GM06990 (cell line): ENCODE measurements at regions not wholly inside any gene's neighbourhood (a gene's known extent, or its start where the extent isn't known, plus 50 kb on each side); places are given as distances from the start of the nearest gene placed in this dataset.

ENCODE experiments used
- DNase-seq: peaks from one replicate; pipeline ENCODE4 v3.0.0-alpha.2; 2011; ENCODE audit not compliant: insufficient read length; ENCODE audit errors: extremely low read depth
- H3K27me3 ChIP-seq: replicated peaks from 2 replicates; pipeline ENCODE4 v1.6.0; 2011; ENCODE audit warnings: low read length; ENCODE audit not compliant: control insufficient read depth, insufficient read depth
- H3K36me3 ChIP-seq: 2 replicates; pipeline ENCODE4 v1.5.1; 2011; ENCODE audit warnings: low read length; ENCODE audit not compliant: control insufficient read depth, insufficient read depth
- H3K4me3 ChIP-seq: replicated peaks from 2 replicates; pipeline ENCODE4 v1.5.1; 2011; ENCODE audit warnings: low read depth, mild to moderate bottlenecking, control low read depth, low read length
- CTCF ChIP-seq: IDR thresholded peaks from 2 replicates; pipeline ENCODE4 v1.5.1; 2011; ENCODE audit warnings: low read length, control low read depth, mild to moderate bottlenecking, inconsistent platforms; ENCODE audit not compliant: insufficient read depth, poor library complexity, severe bottlenecking

- no peaks in the 10 kb centered on the region; the same call in 1 of the 2 replicates for H3K27me3 ChIP-seq
- no peak for TF ChIP-seq CTCF
- no peak for DNase-seq
- H3K4me3 ChIP-seq: no peak overlapping the region
- no peaks in the 10 kb centered on the region for H3K36me3 ChIP-seq
These were observed 311.9 kb upstream of the TLE4 start for GRCh38 chr9:79259858-79260257.

- TF ChIP-seq CTCF: no peak
- Histone ChIP-seq H3K27me3 (no peaks in the 10 kb centered on the region), H3K36me3 (no peaks in the 10 kb centered on the region), H3K4me3 (no peak overlapping the region)
- DNase-seq: no peak
These were observed 308.1 kb upstream of the TLE4 start for GRCh38 chr9:79263628-79264027.

GRCh38 chr9:79264041-79264440 is 307.7 kb upstream of the TLE4 start:
- no peak for DNase-seq
- TF ChIP-seq CTCF: no peak
- H3K4me3 ChIP-seq: no peak overlapping the region

GRCh38 chr9:79264511-79265355 is 307.0 kb upstream of the TLE4 start:
- DNase-seq: no peak
- no peaks in the 10 kb centered on the region for H3K36me3 ChIP-seq
- H3K27me3 ChIP-seq: no peaks in the 10 kb centered on the region
- no peak for TF ChIP-seq CTCF
- H3K4me3 ChIP-seq: no peak overlapping the region

More at GRCh38 chr9:79264041-79264440, 307.7 kb upstream of the TLE4 start:
- no peaks in the 10 kb centered on the region for H3K27me3 ChIP-seq
- no peaks in the 10 kb centered on the region for H3K36me3 ChIP-seq

GRCh38 chr9:79266986-79267385 is 304.8 kb upstream of the TLE4 start:
- no peaks in the 10 kb centered on the region for H3K36me3 ChIP-seq
- no peak for DNase-seq
- H3K27me3 ChIP-seq: no peaks in the 10 kb centered on the region
- no peak for TF ChIP-seq CTCF
- H3K4me3 ChIP-seq: no peak overlapping the region
